ENCODE measurements at regions not wholly inside any gene's neighbourhood (a gene's known extent, or its start where the extent isn't known, plus 50 kb on each side); places are given as distances from the start of the nearest gene placed in this dataset.

GRCh38 chr1:101653482-101653946 is 343.2 kb downstream of the OLFM3 start:
- no peak overlapping the region for H3K4me3 Mint-ChIP-seq
- peaks cover 2% of the 10 kb centered on the region for H3K36me3 Mint-ChIP-seq
- H3K4me1 Mint-ChIP-seq, result no peaks in the 10 kb centered on the region
- no peak overlapping the region for H3K27ac Mint-ChIP-seq
- peaks cover 17% of the 10 kb centered on the region for H3K9me3 Mint-ChIP-seq
- H3K27me3 Mint-ChIP-seq, result peaks cover 5% of the 10 kb centered on the region

- no peak overlapping the region for H3K4me3 Mint-ChIP-seq
- no peaks in the 10 kb centered on the region for H3K36me3 Mint-ChIP-seq
- H3K27ac Mint-ChIP-seq, result no peak overlapping the region
- H3K27me3 Mint-ChIP-seq, result no peaks in the 10 kb centered on the region
- H3K4me1 Mint-ChIP-seq, result no peaks in the 10 kb centered on the region
- H3K9me3 Mint-ChIP-seq, result peaks cover 13% of the 10 kb centered on the region
Observed at GRCh38 chr1:101664726-101665125, 332.0 kb downstream of the OLFM3 start.

- H3K27ac Mint-ChIP-seq, result no peak overlapping the region
- no peaks in the 10 kb centered on the region for H3K4me1 Mint-ChIP-seq
- H3K4me3 Mint-ChIP-seq, result no peak overlapping the region
- H3K27me3 Mint-ChIP-seq, result no peaks in the 10 kb centered on the region
- no peaks in the 10 kb centered on the region for H3K36me3 Mint-ChIP-seq
- peaks cover 8% of the 10 kb centered on the region for H3K9me3 Mint-ChIP-seq
Observed at GRCh38 chr1:101667761-101668160, 329.0 kb downstream of the OLFM3 start.

GRCh38 chr1:101683136-101683535 is 313.6 kb downstream of the OLFM3 start:
- H3K27me3 Mint-ChIP-seq, result no peaks in the 10 kb centered on the region
- H3K4me3 Mint-ChIP-seq, result no peak overlapping the region
- no peaks in the 10 kb centered on the region for H3K9me3 Mint-ChIP-seq
- no peak overlapping the region for H3K27ac Mint-ChIP-seq
- no peaks in the 10 kb centered on the region for H3K4me1 Mint-ChIP-seq
- H3K36me3 Mint-ChIP-seq, result no peaks in the 10 kb centered on the region

GRCh38 chr1:101683561-101683960 is 313.2 kb downstream of the OLFM3 start:
- no peaks in the 10 kb centered on the region for H3K9me3 Mint-ChIP-seq
- H3K27me3 Mint-ChIP-seq, result no peaks in the 10 kb centered on the region
- H3K27ac Mint-ChIP-seq, result no peak overlapping the region
- H3K4me3 Mint-ChIP-seq, result no peak overlapping the region
- H3K4me1 Mint-ChIP-seq, result no peaks in the 10 kb centered on the region
- no peaks in the 10 kb centered on the region for H3K36me3 Mint-ChIP-seq

GRCh38 chr1:101697072-101697471 is 299.7 kb downstream of the OLFM3 start:
- H3K4me3 Mint-ChIP-seq, result no peak overlapping the region
- H3K36me3 Mint-ChIP-seq, result no peaks in the 10 kb centered on the region
- H3K27ac Mint-ChIP-seq, result no peak overlapping the region
- H3K27me3 Mint-ChIP-seq, result peaks cover 2% of the 10 kb centered on the region
- H3K4me1 Mint-ChIP-seq, result no peaks in the 10 kb centered on the region
- H3K9me3 Mint-ChIP-seq, result no peaks in the 10 kb centered on the region

- Mint-ChIP-seq H3K27ac (no peak overlapping the region), H3K9me3 (peaks cover 5% of the 10 kb centered on the region), H3K27me3 (peaks cover 5% of the 10 kb centered on the region), H3K36me3 (no peaks in the 10 kb centered on the region), H3K4me1 (no peaks in the 10 kb centered on the region), H3K4me3 (no peak overlapping the region)
Observed at GRCh38 chr1:101698681-101699080, 298.0 kb downstream of the OLFM3 start.

- peaks cover 5% of the 10 kb centered on the region for H3K27me3 Mint-ChIP-seq
- H3K4me1 Mint-ChIP-seq, result no peaks in the 10 kb centered on the region
- H3K4me3 Mint-ChIP-seq, result no peak overlapping the region
- H3K9me3 Mint-ChIP-seq, result peaks cover 5% of the 10 kb centered on the region
- no peaks in the 10 kb centered on the region for H3K36me3 Mint-ChIP-seq
- H3K27ac Mint-ChIP-seq, result no peak overlapping the region
Observed at GRCh38 chr1:101704895-101705294, 291.8 kb downstream of the OLFM3 start.

- Mint-ChIP-seq H3K4me1 (no peaks in the 10 kb centered on the region), H3K4me3 (no peak overlapping the region), H3K27ac (no peak overlapping the region), H3K36me3 (no peaks in the 10 kb centered on the region), H3K27me3 (peaks cover 5% of the 10 kb centered on the region), H3K9me3 (peaks cover 5% of the 10 kb centered on the region)
Observed at GRCh38 chr1:101706366-101706765, 290.4 kb downstream of the OLFM3 start.

- H3K9me3 Mint-ChIP-seq, result no peaks in the 10 kb centered on the region
- no peak overlapping the region for H3K4me3 Mint-ChIP-seq
- no peaks in the 10 kb centered on the region for H3K4me1 Mint-ChIP-seq
- H3K36me3 Mint-ChIP-seq, result no peaks in the 10 kb centered on the region
- H3K27ac Mint-ChIP-seq, result no peak overlapping the region
- peaks cover 1% of the 10 kb centered on the region for H3K27me3 Mint-ChIP-seq
Observed at GRCh38 chr1:101709721-101710120, 287.0 kb downstream of the OLFM3 start.

- peaks cover 1% of the 10 kb centered on the region for H3K27me3 Mint-ChIP-seq
- H3K27ac Mint-ChIP-seq, result no peak overlapping the region
- H3K4me3 Mint-ChIP-seq, result no peak overlapping the region
- H3K36me3 Mint-ChIP-seq, result no peaks in the 10 kb centered on the region
- H3K4me1 Mint-ChIP-seq, result no peaks in the 10 kb centered on the region
- no peaks in the 10 kb centered on the region for H3K9me3 Mint-ChIP-seq
Observed at GRCh38 chr1:101713760-101714159, 283.0 kb downstream of the OLFM3 start.

- Mint-ChIP-seq H3K27me3 (peaks cover 2% of the 10 kb centered on the region), H3K9me3 (no peaks in the 10 kb centered on the region), H3K36me3 (no peaks in the 10 kb centered on the region), H3K4me3 (no peak overlapping the region), H3K27ac (no peak overlapping the region), H3K4me1 (no peaks in the 10 kb centered on the region)
Observed at GRCh38 chr1:101723415-101723814, 273.3 kb downstream of the OLFM3 start.

GRCh38 chr1:101728029-101728428 is 268.7 kb downstream of the OLFM3 start:
- H3K36me3 Mint-ChIP-seq, result no peaks in the 10 kb centered on the region

GRCh38 chr1:101730559-101730958 is 266.2 kb downstream of the OLFM3 start:
- Mint-ChIP-seq H3K9me3 (no peaks in the 10 kb centered on the region), H3K27ac (no peak overlapping the region), H3K4me1 (no peaks in the 10 kb centered on the region), H3K36me3 (no peaks in the 10 kb centered on the region), H3K4me3 (no peak overlapping the region), H3K27me3 (no peaks in the 10 kb centered on the region)

More at GRCh38 chr1:101728029-101728428, 268.7 kb downstream of the OLFM3 start:
- Mint-ChIP-seq H3K4me1 (no peaks in the 10 kb centered on the region), H3K27me3 (no peaks in the 10 kb centered on the region), H3K4me3 (no peak overlapping the region), H3K27ac (no peak overlapping the region), H3K9me3 (no peaks in the 10 kb centered on the region)

- Mint-ChIP-seq H3K9me3 (no peaks in the 10 kb centered on the region), H3K27me3 (no peaks in the 10 kb centered on the region), H3K4me3 (no peak overlapping the region), H3K27ac (no peak overlapping the region), H3K36me3 (no peaks in the 10 kb centered on the region), H3K4me1 (no peaks in the 10 kb centered on the region)
Observed at GRCh38 chr1:101732261-101732660, 264.5 kb downstream of the OLFM3 start.

- Mint-ChIP-seq H3K9me3 (no peaks in the 10 kb centered on the region), H3K36me3 (no peaks in the 10 kb centered on the region), H3K27ac (no peak overlapping the region), H3K4me3 (no peak overlapping the region), H3K4me1 (no peaks in the 10 kb centered on the region), H3K27me3 (no peaks in the 10 kb centered on the region)
Observed at GRCh38 chr1:101733340-101733739, 263.4 kb downstream of the OLFM3 start.

GRCh38 chr1:101738475-101738874 is 258.3 kb downstream of the OLFM3 start:
- H3K9me3 Mint-ChIP-seq, result no peaks in the 10 kb centered on the region
- no peaks in the 10 kb centered on the region for H3K36me3 Mint-ChIP-seq
- no peak overlapping the region for H3K4me3 Mint-ChIP-seq
- H3K27me3 Mint-ChIP-seq, result no peaks in the 10 kb centered on the region
- H3K27ac Mint-ChIP-seq, result no peak overlapping the region
- H3K4me1 Mint-ChIP-seq, result no peaks in the 10 kb centered on the region

Data from activated naive CD4-positive, alpha-beta T cell treated with anti-CD3 and anti-CD28 coated beads, Interleukin-2, amount 50 U/mL, for 24 hours (primary cell).